GM21529 (cell line): ENCODE measurements at regions not wholly inside any gene's neighbourhood (a gene's known extent, or its start where the extent isn't known, plus 50 kb on each side); places are given as distances from the start of the nearest gene placed in this dataset.
"Not testable (repeated sequence)": the region's sequence is repeated elsewhere in the genome, so short reads cannot be mapped to it uniquely, and the experiment has no call there.

Source experiments
- ATAC-seq: cut with Tn5 transposase; IDR thresholded peaks from one replicate; pipeline ENCODE4 v1.9.1; 2021; ENCODE audit not compliant: unreplicated experiment

GRCh38 chr7:65722361-65722792, 150.5 kb upstream of the VKORC1L1 start:
- peak; percentile 81 for ATAC-seq

- not testable (repeated sequence) for ATAC-seq
Observed at GRCh38 chr7:65727182-65727581, 145.7 kb upstream of the VKORC1L1 start.

GRCh38 chr7:65731129-65731528, 141.7 kb upstream of the VKORC1L1 start:
- no peak for ATAC-seq

GRCh38 chr7:65731562-65732035, 141.3 kb upstream of the VKORC1L1 start:
- no peak for ATAC-seq

GRCh38 chr7:65744406-65744805, 128.5 kb upstream of the VKORC1L1 start:
- ATAC-seq, result no peak

GRCh38 chr7:65746398-65746669, 126.5 kb upstream of the VKORC1L1 start:
- no peak for ATAC-seq

- ATAC-seq, result no peak
Observed at GRCh38 chr7:65749039-65749438, 123.8 kb upstream of the VKORC1L1 start.

GRCh38 chr7:65749518-65749917, 123.4 kb upstream of the VKORC1L1 start:
- no peak for ATAC-seq

GRCh38 chr7:65750511-65751344, 122.1 kb upstream of the VKORC1L1 start:
- peak; percentile 99 for ATAC-seq

- not testable (repeated sequence) for ATAC-seq
Observed at GRCh38 chr7:65754070-65754469, 118.8 kb upstream of the VKORC1L1 start.

GRCh38 chr7:65758991-65759390, 113.9 kb upstream of the VKORC1L1 start:
- ATAC-seq, result not testable (repeated sequence)

- ATAC-seq, result not testable (repeated sequence)
Observed at GRCh38 chr7:65762712-65763111, 110.2 kb upstream of the VKORC1L1 start.

GRCh38 chr7:65763114-65763513, 109.8 kb upstream of the VKORC1L1 start:
- ATAC-seq, result not testable (repeated sequence)

GRCh38 chr7:65770473-65771225, 102.2 kb upstream of the VKORC1L1 start:
- ATAC-seq, result peak; percentile 98

GRCh38 chr7:65771226-65771569, 101.7 kb upstream of the VKORC1L1 start:
- ATAC-seq, result not testable (repeated sequence)

- not testable (repeated sequence) for ATAC-seq
Observed at GRCh38 chr7:65776677-65777076, 96.2 kb upstream of the VKORC1L1 start.

GRCh38 chr7:65789943-65790342, 82.9 kb upstream of the VKORC1L1 start:
- not testable (repeated sequence) for ATAC-seq

- not testable (repeated sequence) for ATAC-seq
Observed at GRCh38 chr7:65791788-65792187, 81.1 kb upstream of the VKORC1L1 start.

- not testable (repeated sequence) for ATAC-seq
Observed at GRCh38 chr7:65792726-65793125, 80.1 kb upstream of the VKORC1L1 start.

GRCh38 chr7:65794671-65795391, 78.0 kb upstream of the VKORC1L1 start:
- ATAC-seq, result not testable (repeated sequence)

- ATAC-seq, result not testable (repeated sequence)
Observed at GRCh38 chr7:65795392-65795716, 77.5 kb upstream of the VKORC1L1 start.

GRCh38 chr7:65796205-65796604, 76.7 kb upstream of the VKORC1L1 start:
- ATAC-seq, result no peak
